ENCODE measurements at regions not wholly inside any gene's neighbourhood (a gene's known extent, or its start where the extent isn't known, plus 50 kb on each side); places are given as distances from the start of the nearest gene placed in this dataset.

DNA sequence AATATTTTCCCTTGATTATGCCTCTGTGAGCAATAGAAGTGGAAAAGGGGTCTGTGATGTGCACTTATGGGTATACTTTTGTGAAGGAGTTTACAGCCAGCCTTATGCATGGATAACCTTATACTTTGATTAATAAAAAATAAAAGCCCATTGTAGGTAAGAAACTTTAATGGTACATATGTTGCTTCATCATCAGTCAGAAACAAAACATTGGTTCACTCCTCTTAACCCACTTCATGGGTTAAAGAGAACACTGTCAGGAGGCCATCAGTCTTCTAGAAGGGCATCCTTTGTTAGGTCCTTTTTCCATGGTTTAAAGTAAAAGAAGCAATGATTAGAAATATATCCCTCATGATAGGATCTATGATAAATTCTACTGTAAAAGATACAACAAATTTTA lies 952.1 kb upstream of the MIR17HG start:
- POLR2A ChIA-PET: no interaction called here
- TF ChIP-seq NR1H2 (CRISPR knock-in tag; IDR thresholded peaks at IDR 0.05) (no peak), ZNF232 (CRISPR knock-in tag; IDR thresholded peaks at IDR 0.05) (no peak), ZNF219 (CRISPR knock-in tag; IDR thresholded peaks at IDR 0.05; ENCODE audit: borderline replicate concordance) (no peak), ZNF396 (CRISPR knock-in tag; IDR thresholded peaks at IDR 0.05; ENCODE audit: borderline replicate concordance) (no peak), NFYB (CRISPR knock-in tag; conservative IDR thresholded peaks at IDR 0.05; ENCODE audit: low read depth) (no peak)
- TF ChIP-seq, protein P1, sequence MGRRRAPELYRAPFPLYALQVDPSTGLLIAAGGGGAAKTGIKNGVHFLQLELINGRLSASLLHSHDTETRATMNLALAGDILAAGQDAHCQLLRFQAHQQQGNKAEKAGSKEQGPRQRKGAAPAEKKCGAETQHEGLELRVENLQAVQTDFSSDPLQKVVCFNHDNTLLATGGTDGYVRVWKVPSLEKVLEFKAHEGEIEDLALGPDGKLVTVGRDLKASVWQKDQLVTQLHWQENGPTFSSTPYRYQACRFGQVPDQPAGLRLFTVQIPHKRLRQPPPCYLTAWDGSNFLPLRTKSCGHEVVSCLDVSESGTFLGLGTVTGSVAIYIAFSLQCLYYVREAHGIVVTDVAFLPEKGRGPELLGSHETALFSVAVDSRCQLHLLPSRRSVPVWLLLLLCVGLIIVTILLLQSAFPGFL (CRISPR knock-in tag; IDR thresholded peaks at IDR 0.05; ENCODE audit: borderline replicate concordance): no peak
- no peak for ATAC-seq
- Mint-ChIP-seq H3K27me3 (ENCODE audit: low read depth) (no peaks in the 10 kb centered on the region), H3K4me3 (no peak overlapping the region), H3K27ac (no peak overlapping the region), H3K4me1 (peaks cover 24% of the 10 kb centered on the region), H3K9me3 (peaks cover 25% of the 10 kb centered on the region), H3K36me3 (peaks cover 23% of the 10 kb centered on the region)
- DNase-seq (ENCODE audit: low spot score): no peak
- CTCF ChIA-PET: no interaction called here

DNA sequence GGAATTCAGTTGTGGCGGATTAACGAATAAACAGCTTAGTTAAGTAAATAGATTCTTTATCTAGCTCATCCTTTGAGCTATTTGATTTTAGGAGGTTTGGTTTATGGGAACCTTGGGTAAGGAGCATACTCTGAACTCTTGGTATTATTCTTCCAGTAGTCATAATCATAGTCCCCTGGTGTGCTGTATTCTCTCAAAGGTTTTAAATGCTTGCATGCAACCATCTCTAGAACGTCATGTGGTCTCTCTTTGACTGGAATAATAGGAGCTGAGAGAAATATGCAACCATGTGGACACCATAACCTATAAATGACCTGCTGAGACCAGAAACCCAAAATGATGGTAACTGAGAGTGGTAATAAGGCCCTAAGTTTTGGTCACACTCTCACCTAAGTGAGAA lies 951.6 kb upstream of the MIR17HG start:
- DNase-seq (ENCODE audit: low spot score) (no peak), ATAC-seq (no peak)
- H3K4me3 Mint-ChIP-seq: no peak overlapping the region
- H3K9me3 Mint-ChIP-seq: peaks cover 25% of the 10 kb centered on the region
- TF ChIP-seq, protein P2, sequence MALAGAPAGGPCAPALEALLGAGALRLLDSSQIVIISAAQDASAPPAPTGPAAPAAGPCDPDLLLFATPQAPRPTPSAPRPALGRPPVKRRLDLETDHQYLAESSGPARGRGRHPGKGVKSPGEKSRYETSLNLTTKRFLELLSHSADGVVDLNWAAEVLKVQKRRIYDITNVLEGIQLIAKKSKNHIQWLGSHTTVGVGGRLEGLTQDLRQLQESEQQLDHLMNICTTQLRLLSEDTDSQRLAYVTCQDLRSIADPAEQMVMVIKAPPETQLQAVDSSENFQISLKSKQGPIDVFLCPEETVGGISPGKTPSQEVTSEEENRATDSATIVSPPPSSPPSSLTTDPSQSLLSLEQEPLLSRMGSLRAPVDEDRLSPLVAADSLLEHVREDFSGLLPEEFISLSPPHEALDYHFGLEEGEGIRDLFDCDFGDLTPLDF (CRISPR knock-in tag; IDR thresholded peaks at IDR 0.05): no peak
- TF ChIP-seq, protein P3, sequence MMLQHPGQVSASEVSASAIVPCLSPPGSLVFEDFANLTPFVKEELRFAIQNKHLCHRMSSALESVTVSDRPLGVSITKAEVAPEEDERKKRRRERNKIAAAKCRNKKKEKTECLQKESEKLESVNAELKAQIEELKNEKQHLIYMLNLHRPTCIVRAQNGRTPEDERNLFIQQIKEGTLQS (CRISPR knock-in tag; conservative IDR thresholded peaks at IDR 0.05): no peak
- no peak for TF ChIP-seq TEAD1 (CRISPR knock-in tag; IDR thresholded peaks at IDR 0.05)
- no peak for TF ChIP-seq IRF2 (CRISPR knock-in tag; IDR thresholded peaks at IDR 0.05; ENCODE audit: borderline replicate concordance, low read depth)
- no peak for TF ChIP-seq ZNF317 (CRISPR knock-in tag; IDR thresholded peaks at IDR 0.05; ENCODE audit: borderline replicate concordance, low read depth)
- CTCF ChIA-PET: no interaction called here
- H3K27me3 Mint-ChIP-seq (ENCODE audit: low read depth): no peaks in the 10 kb centered on the region
- POLR2A ChIA-PET: no interaction called here
- peak overlapping the region; percentile 73; the same call in 1 of the 2 replicates for H3K27ac Mint-ChIP-seq
- H3K4me1 Mint-ChIP-seq: peaks cover 24% of the 10 kb centered on the region
- H3K36me3 Mint-ChIP-seq: peaks cover 25% of the 10 kb centered on the region

GRCh38 chr13:90396266-90396665 lies 951.2 kb upstream of the MIR17HG start:
- H3K9me3 Mint-ChIP-seq: peaks cover 25% of the 10 kb centered on the region
- DNase-seq (ENCODE audit: low spot score) (no peak), ATAC-seq (peak; percentile 83)
- no peaks in the 10 kb centered on the region for H3K27me3 Mint-ChIP-seq (ENCODE audit: low read depth)
- ChIA-PET POLR2A (no interaction called here), CTCF (no interaction called here)
- TF ChIP-seq ZNF532 (CRISPR knock-in tag; IDR thresholded peaks at IDR 0.05; ENCODE audit: borderline replicate concordance): no peak
- TF ChIP-seq SP1 (CRISPR knock-in tag; conservative IDR thresholded peaks at IDR 0.05): no peak
- no peak for TF ChIP-seq TEAD1 (CRISPR knock-in tag; IDR thresholded peaks at IDR 0.05)
- no peak for TF ChIP-seq IRF2 (CRISPR knock-in tag; IDR thresholded peaks at IDR 0.05; ENCODE audit: borderline replicate concordance, low read depth)
- no peak for TF ChIP-seq USF1 (CRISPR knock-in tag; IDR thresholded peaks at IDR 0.05)
- TF ChIP-seq ZNF232 (CRISPR knock-in tag; IDR thresholded peaks at IDR 0.05): no peak
- TF ChIP-seq KAT7 (CRISPR knock-in tag; IDR thresholded peaks at IDR 0.05; ENCODE audit: borderline replicate concordance): no peak
- TF ChIP-seq ZSCAN18 (CRISPR knock-in tag; IDR thresholded peaks at IDR 0.05): no peak
- TF ChIP-seq ETV6 (CRISPR knock-in tag; IDR thresholded peaks at IDR 0.05): no peak
- TF ChIP-seq CREB1 (CRISPR knock-in tag; IDR thresholded peaks at IDR 0.05): no peak
- no peak for TF ChIP-seq ZNF416 (CRISPR knock-in tag; IDR thresholded peaks at IDR 0.05)
- TF ChIP-seq ZNF263 (CRISPR knock-in tag; IDR thresholded peaks at IDR 0.05; ENCODE audit: low read depth): no peak
- TF ChIP-seq, protein P3 (CRISPR knock-in tag; conservative IDR thresholded peaks at IDR 0.05): no peak
- peaks cover 24% of the 10 kb centered on the region for H3K4me1 Mint-ChIP-seq
- H3K4me3 Mint-ChIP-seq: no peak overlapping the region
- peaks cover 21% of the 10 kb centered on the region for H3K36me3 Mint-ChIP-seq
- peak overlapping the region; percentile 73 for H3K27ac Mint-ChIP-seq
